ENCODE measurements at regions not wholly inside any gene's neighbourhood (a gene's known extent, or its start where the extent isn't known, plus 50 kb on each side); places are given as distances from the start of the nearest gene placed in this dataset.

DNA sequence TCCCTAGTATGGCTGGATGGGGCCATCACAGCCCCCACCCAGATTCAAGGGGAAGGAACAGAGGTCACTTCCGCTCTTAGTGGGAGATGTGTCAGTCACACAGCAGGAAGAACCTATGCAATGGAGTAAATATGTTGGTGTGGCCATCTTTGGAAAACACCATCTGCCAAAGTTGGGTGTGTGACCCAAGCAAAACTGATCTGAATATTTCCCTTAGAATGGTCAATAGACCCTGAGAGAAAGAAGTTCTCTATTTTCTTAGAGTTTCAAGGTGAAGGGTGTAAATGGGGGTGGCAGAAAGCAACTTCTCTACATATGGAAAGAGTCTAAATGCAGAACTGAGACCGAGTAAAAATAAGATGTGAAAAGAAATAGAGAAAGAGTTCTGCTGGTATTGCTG lies 212.7 kb downstream of the ESM1 start:
- peak; percentile 81 for ATAC-seq (ENCODE audit: low read depth)
- ChIA-PET POLR2A (interaction anchor here (1.4 to 3.2 kb wide), 2 partner anchors 14 to 19 kb away, joined by 14 to 16 read pairs; no protein-coding TSS in a partner anchor), CTCF (no interaction called here)
- no peak for DNase-seq
- Mint-ChIP-seq H3K27me3 (no peaks in the 10 kb centered on the region), H3K36me3 (ENCODE audit: low read depth) (no peaks in the 10 kb centered on the region), H3K27ac (peak overlapping the region; percentile 91), H3K4me1 (peaks cover 79% of the 10 kb centered on the region), H3K9me3 (no peaks in the 10 kb centered on the region), H3K4me3 (peak overlapping the region; percentile 38)
- intact Hi-C loops (cut with micrococcal nuclease) = loop anchor here (1.0 to 5.0 kb wide), 9 partner anchors 8 to 255 kb away; partner anchors contain the start of gene SNX18
- no peak for TF ChIP-seq CTCF (IDR thresholded peaks at IDR 0.05)

- ChIA-PET CTCF (no interaction called here), POLR2A (interaction anchor here (0.6 to 3.2 kb wide), 2 partner anchors 19 to 28 kb away, joined by 6 to 14 read pairs; no protein-coding TSS in a partner anchor)
- DNase-seq (no peak), ATAC-seq (ENCODE audit: low read depth) (no peak)
- Mint-ChIP-seq H3K9me3 (no peaks in the 10 kb centered on the region), H3K27ac (peak overlapping the region; percentile 91), H3K27me3 (no peaks in the 10 kb centered on the region), H3K4me3 (peak overlapping the region; percentile 38), H3K36me3 (ENCODE audit: low read depth) (no peaks in the 10 kb centered on the region), H3K4me1 (peaks cover 84% of the 10 kb centered on the region)
- no peak for TF ChIP-seq CTCF (IDR thresholded peaks at IDR 0.05)
- intact Hi-C loops (cut with micrococcal nuclease) = loop anchor here (1.0 to 5.0 kb wide), 9 partner anchors 8 to 255 kb away; partner anchors contain the start of gene SNX18
These were observed 213.2 kb downstream of the ESM1 start for GRCh38 chr5:54772231-54772630.

- TF ChIP-seq CTCF (IDR thresholded peaks at IDR 0.05) = no peak
- Mint-ChIP-seq H3K27ac (peak overlapping the region; percentile 8), H3K27me3 (no peaks in the 10 kb centered on the region), H3K36me3 (ENCODE audit: low read depth) (no peaks in the 10 kb centered on the region), H3K9me3 (peaks cover 6% of the 10 kb centered on the region), H3K4me1 (peaks cover 92% of the 10 kb centered on the region), H3K4me3 (no peak overlapping the region)
- ATAC-seq (ENCODE audit: low read depth) (no peak), DNase-seq (no peak)
- intact Hi-C loops (cut with micrococcal nuclease) = loop anchor here (5.0 kb wide), 3 partner anchors 63 to 252 kb away; partner anchors contain the start of gene SNX18
- POLR2A ChIA-PET = no interaction called here
- CTCF ChIA-PET = no interaction called here
These were observed 215.6 kb downstream of the ESM1 start for GRCh38 chr5:54769746-54770145.

DNA sequence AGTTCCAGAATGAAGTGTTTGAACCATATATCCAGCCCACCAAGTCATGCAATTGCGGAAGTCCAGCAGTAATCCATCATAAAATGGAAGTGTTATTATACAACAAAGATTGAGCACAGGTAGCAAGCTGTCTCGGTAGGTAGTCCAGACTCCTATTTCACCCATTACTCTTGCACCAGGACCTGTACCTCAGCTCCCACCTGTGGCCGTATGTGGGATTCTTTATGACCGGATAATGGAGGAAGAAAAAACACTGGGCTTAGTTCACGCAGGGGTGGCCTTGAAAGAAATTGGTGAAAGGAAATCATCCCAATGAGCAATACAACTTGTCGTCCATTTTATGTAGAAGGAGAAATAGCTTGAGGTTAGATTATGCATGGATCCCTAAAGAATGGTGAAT lies 216.3 kb downstream of the ESM1 start:
- Mint-ChIP-seq H3K27ac (no peak overlapping the region), H3K27me3 (no peaks in the 10 kb centered on the region), H3K4me3 (no peak overlapping the region), H3K9me3 (peaks cover 6% of the 10 kb centered on the region), H3K4me1 (peaks cover 92% of the 10 kb centered on the region), H3K36me3 (ENCODE audit: low read depth) (no peaks in the 10 kb centered on the region)
- no peak for TF ChIP-seq CTCF (IDR thresholded peaks at IDR 0.05)
- intact Hi-C loops (cut with micrococcal nuclease) = no loop called here
- DNase-seq (no peak), ATAC-seq (ENCODE audit: low read depth) (no peak)
- ChIA-PET POLR2A (interaction anchor here (0.8 to 1.1 kb wide), 2 partner anchors 11 to 17 kb away, joined by 3 to 6 read pairs; no protein-coding TSS in a partner anchor), CTCF (no interaction called here)

- Mint-ChIP-seq H3K9me3 (peaks cover 6% of the 10 kb centered on the region), H3K36me3 (ENCODE audit: low read depth) (no peaks in the 10 kb centered on the region), H3K27ac (peak overlapping the region; percentile 55), H3K4me3 (no peak overlapping the region), H3K4me1 (peaks cover 86% of the 10 kb centered on the region), H3K27me3 (no peaks in the 10 kb centered on the region)
- intact Hi-C loops (cut with micrococcal nuclease) = no loop called here
- no peak for TF ChIP-seq CTCF (IDR thresholded peaks at IDR 0.05)
- ChIA-PET POLR2A (interaction anchor here (0.6 kb wide), 1 partner anchor 140 kb away, joined by 4 read pairs; no protein-coding TSS in a partner anchor), CTCF (interaction anchor here (1.5 to 3.6 kb wide), 3 partner anchors 78 to 250 kb away, joined by 3 to 14 read pairs (median 3); partner anchors contain the start of gene SNX18)
- no peak for DNase-seq
- no peak for ATAC-seq (ENCODE audit: low read depth)
These were observed 218.6 kb downstream of the ESM1 start for GRCh38 chr5:54766748-54767147.

All from activated B cell treated with CpG ODN at 0.5 μM for 24 hours (primary cell).